Iris pigment epithelial cell (primary cell): ENCODE measurements at regions not wholly inside any gene's neighbourhood (a gene's known extent, or its start where the extent isn't known, plus 50 kb on each side); places are given as distances from the start of the nearest gene placed in this dataset.

Experiments
- DNase-seq: peaks from one replicate; pipeline ENCODE4 v3.0.0-alpha.2; 2011; ENCODE audit warnings: low read depth

- peak; percentile 22 for DNase-seq
Observed at GRCh38 chr21:31566064-31566463, 93.4 kb upstream of the SOD1 start.

- peak; percentile 85 for DNase-seq
Observed at GRCh38 chr21:31564439-31564838, 95.1 kb upstream of the SOD1 start.

- DNase-seq: no peak
Observed at GRCh38 chr21:31560479-31560878, 99.0 kb upstream of the SOD1 start.

DNA sequence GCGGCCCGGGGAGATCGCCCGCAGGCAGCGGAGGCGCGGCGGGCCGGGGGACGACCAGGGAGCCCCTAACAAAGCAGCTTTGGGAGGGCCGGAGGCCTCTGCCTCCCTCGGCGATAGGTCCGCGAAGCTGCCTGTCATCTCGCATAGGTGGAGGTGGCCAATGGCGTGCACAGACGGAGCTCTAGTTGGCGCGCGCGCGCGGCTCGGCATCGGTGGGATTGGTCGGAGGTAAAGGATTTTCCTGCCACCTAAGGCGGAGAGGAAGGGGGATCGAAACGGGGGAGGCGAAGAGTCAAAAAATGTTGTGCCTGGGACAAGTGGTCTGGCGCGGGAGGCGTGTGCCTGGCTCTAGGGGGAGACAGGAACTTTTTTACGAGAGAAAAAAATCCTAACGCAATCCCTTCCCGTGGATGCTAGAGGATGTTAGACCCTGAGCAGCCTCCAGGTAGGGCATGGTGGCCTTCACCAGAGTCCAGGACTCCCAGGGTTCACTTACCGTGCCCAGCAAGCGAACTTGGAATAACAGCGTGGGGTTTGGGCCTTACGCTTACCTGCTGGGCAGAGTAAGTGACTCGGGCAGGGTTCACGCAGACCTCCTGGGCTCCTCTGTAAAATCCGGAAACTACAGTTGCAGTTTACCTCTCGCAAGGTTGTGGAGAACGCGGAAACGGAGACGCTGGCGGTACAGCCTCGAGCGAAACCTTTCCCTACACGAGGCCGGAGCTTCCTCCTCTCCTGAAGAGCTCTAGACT lies 99.9 kb upstream of the SOD1 start:
- peak; percentile 97 for DNase-seq

GRCh38 chr21:31558962-31559367 lies 100.5 kb upstream of the SOD1 start:
- DNase-seq: peak; percentile 98

DNA sequence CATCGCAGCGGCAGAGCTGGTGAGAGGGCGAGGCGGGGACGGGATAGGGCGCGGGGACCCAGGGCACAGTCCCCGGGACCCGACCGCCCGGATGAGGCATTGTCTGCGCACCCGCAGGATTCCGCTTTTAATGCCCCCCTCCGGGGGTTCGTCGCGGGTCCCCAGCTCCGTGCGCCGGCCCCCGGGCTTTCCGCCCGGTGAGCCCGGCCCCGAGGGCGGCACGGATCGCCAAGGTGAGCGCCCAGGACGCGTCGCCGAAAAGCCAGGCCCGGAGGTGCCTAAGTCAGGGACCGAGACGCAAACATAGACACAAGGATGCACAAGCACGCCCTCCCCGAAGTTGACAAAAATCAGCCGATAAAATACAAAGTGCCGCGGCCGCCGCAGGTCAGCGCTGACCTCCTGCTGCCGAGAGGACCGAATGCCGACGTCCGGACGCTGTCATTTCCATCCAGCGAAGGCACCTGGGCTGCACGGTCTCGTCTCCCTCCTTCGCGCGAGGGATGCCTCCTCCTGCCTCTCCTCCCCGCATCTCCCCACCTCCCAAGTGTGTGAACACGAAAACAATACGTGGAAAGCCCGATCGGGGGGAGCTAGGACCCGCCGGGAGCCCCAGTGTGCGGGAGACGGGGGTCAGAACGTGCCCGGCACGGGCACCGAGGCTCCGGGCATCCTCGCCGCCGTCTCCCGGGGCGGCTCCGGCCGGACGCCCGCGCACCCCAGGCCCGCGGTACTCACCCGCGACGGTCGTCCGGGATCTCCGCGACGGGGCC lies 101.1 kb upstream of the SOD1 start:
- peak; percentile 26 for DNase-seq

- DNase-seq: no peak
Observed at GRCh38 chr21:31557421-31558188, 101.9 kb upstream of the SOD1 start.

- no peak for DNase-seq
Observed at GRCh38 chr21:31556662-31557061, 102.8 kb upstream of the SOD1 start.

- no peak for DNase-seq
Observed at GRCh38 chr21:31555741-31556191, 103.7 kb upstream of the SOD1 start.

DNA sequence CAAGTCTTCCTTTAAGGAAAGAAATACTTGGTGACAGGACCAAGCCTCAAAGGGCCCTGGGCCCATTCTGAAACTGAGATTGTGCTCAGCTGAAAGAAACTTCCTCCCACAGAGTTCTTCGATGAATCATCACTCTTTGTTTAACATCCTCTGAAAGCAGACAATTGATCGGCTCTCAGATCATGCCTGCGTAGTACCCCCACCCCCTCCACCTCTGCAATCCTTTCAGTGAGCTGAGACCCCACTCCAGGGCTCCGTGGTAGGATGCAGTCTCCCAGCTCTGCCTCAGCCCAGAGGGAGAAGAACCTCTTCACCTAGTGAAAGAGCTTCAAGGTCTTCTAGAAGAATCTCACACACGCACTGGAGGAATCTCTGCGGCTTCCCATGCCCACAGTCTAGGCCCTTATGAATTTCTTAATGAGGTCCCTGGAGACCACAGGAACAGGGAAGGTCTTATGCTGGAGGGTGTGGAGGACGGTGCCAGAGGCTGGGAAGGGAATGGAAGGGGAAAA lies 104.9 kb upstream of the SOD1 start:
- peak; percentile 59 for DNase-seq

DNA sequence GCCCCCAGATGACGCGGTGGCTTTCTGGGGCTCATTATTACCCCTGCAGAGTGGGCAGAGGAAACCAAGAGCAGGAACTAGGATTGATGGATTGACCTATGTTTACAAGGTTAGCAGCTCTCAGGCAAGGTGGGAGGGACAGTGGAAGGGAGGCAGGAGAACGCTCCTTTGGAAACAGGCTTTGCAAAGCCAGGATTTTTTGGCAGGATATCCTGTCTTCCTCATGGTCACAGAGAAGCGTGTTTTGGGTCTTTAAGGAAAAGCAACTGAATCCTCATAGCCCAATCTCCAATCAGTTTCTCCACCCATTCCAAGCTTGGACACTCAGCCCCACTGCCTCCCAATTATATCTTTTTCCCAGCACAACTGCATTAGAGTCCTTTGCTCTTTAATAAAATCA lies 105.6 kb upstream of the SOD1 start:
- DNase-seq: no peak

- no peak for DNase-seq
Observed at GRCh38 chr21:31553461-31553860, 106.0 kb upstream of the SOD1 start.

- DNase-seq: no peak
Observed at GRCh38 chr21:31552826-31553225, 106.7 kb upstream of the SOD1 start.

DNA sequence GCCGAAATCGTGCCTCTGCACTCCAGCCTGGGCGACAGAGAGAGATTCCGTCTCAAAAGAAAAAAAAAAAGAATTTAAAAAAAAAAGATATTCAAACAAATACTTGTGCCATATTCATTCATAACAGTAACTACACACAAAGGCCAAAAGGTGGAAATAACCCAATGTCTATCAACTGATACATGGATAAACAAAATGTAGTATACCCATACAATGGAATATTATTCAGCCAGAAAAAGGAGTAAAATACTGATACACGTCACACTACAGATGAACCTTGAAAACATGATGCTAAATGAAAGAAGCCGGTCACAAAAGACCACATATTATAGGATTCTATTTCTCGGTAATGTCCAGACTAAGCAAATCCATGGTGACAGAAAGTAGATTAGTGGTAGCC lies 109.4 kb upstream of the SOD1 start:
- no peak for DNase-seq

- no peak for DNase-seq
Observed at GRCh38 chr21:31548688-31549087, 110.8 kb upstream of the SOD1 start.

DNA sequence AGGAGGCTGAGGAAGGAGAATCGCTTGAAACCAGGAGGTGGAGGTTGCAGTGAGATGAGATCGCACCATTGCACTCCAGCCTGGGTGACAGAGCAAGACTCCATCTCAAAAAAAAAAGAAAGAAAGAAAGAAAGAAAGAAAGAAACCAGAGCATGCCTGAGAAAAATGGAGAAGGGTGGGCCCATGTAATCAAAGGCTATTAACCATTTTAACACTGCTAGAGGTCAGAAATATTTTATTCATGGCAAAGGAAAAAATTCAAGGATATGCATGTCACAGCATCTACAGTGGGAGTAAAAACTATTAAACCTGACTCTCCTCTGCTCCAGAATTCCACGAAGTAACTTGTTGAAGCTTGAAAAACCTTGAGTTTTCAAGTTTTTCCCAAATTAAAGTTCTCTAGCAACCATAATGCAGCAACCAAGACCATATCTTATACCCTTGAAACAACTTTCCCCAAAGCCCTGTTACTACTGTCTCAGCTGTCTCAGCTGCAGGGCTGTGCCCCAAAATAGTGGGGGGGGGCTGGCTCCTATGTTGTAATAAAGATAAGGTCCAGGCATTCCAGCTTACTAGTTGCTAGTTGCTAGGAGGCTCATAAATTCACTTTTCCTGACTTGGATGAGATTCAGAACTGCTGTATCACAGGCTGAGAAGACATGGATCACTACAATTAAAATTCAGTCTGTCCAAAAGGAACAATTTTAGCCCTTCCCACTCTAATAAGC lies 112.9 kb upstream of the SOD1 start:
- DNase-seq: peak; percentile 26

DNA sequence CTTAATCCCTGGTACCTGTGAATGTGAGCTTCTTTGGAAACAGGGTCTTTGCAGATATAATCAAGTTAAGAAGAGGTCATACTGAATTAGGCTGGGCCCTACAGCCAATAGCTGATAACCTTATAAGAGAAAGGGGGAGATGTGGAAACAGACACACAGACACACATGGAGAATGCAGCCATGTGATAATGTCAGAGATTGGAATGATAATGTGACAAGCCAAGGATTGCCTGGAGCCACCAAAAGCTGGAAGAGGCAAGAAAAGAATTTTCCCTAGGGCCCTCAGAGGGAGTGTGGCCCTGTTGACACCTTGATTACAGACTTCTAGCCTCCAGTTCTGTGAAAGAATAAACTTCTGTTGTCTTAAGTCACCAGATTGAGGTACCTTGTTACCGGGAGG lies 114.5 kb upstream of the SOD1 start:
- DNase-seq: no peak

- DNase-seq: no peak
Observed at GRCh38 chr21:31543191-31543590, 116.3 kb upstream of the SOD1 start.

DNA sequence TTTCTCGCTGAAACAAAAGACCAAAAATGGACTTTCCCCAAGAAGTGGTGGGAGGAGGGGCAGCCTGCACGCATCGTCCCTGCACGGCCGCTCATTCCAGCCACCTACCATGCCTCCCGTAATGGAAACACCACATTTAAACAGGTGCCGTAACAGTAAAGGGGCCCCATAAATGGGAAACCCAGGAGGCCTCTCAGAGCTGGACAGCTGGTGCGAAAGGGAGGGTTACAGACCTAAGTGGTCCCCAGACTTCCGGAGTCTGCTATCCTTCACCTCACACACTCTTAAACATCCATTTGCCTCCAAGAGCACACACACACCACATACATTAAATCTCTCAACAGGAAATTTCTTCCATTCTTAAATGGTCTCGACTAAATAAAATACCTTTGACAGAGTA lies 120.7 kb upstream of the SOD1 start:
- no peak for DNase-seq

GRCh38 chr21:31537872-31538576 lies 121.5 kb upstream of the SOD1 start:
- no peak for DNase-seq

DNA sequence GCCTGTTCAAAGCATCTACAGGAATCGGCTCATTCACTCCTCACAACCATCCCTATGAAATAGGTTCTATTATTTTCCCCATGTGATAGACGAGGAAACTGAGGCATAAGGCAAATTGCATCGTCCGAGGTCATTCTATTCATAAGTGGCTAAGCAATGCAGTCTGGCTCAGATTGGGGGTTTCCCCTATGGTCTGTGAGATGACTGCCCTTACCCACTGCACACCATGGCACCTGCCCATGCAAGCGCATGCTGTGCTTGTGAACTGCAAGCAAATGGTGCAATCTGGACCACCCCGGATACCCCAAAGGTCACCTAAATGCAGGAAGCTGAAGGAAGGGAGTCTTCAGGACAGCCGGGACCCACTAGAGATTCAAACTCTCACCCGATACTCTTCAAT lies 123.4 kb upstream of the SOD1 start:
- DNase-seq: no peak
